Chondrocyte (in vitro differentiated cells): ENCODE measurements at regions not wholly inside any gene's neighbourhood (a gene's known extent, or its start where the extent isn't known, plus 50 kb on each side); places are given as distances from the start of the nearest gene placed in this dataset.

Source experiments
- DNase-seq: peaks from one replicate; pipeline ENCODE4 v3.0.0; 2021; ENCODE audit warnings: mixed read lengths, low spot score
- H3K27ac Mint-ChIP-seq: one replicate; pipeline ENCODE4 v1.8.0; 2021; ENCODE audit warnings: mild to moderate bottlenecking, moderate library complexity, mixed read lengths; ENCODE audit not compliant: unreplicated experiment
- H3K27me3 Mint-ChIP-seq: 2 replicates; pipeline ENCODE4 v1.8.0; 2021; ENCODE audit warnings: low read depth, mixed read lengths
- H3K36me3 Mint-ChIP-seq: 2 replicates; pipeline ENCODE4 v1.8.0; 2021; ENCODE audit warnings: low read depth, mixed read lengths
- H3K4me1 Mint-ChIP-seq: 2 replicates; pipeline ENCODE4 v1.8.0; 2021; ENCODE audit warnings: low read depth, mild to moderate bottlenecking, mixed read lengths
- H3K4me3 Mint-ChIP-seq: one replicate; pipeline ENCODE4 v1.8.0; 2021; ENCODE audit warnings: mild to moderate bottlenecking, moderate library complexity, mixed read lengths; ENCODE audit not compliant: unreplicated experiment
- H3K9me3 Mint-ChIP-seq: 2 replicates; pipeline ENCODE4 v1.8.0; 2021; ENCODE audit warnings: low read depth, mixed read lengths
- CTCF ChIP-seq: fragments of 200-600 bp; sonication (generic); IDR thresholded peaks from 2 replicates; pipeline ENCODE4 v1.5.0; 2021; ENCODE audit warnings: antibody characterized with exemption, mild to moderate bottlenecking, moderate library complexity

- Mint-ChIP-seq H3K27me3 (peaks cover 30% of the 10 kb centered on the region), H3K9me3 (no peaks in the 10 kb centered on the region)
These were observed 263.6 kb upstream of the HES1 start for GRCh38 chr3:193872265-193872753.

DNA sequence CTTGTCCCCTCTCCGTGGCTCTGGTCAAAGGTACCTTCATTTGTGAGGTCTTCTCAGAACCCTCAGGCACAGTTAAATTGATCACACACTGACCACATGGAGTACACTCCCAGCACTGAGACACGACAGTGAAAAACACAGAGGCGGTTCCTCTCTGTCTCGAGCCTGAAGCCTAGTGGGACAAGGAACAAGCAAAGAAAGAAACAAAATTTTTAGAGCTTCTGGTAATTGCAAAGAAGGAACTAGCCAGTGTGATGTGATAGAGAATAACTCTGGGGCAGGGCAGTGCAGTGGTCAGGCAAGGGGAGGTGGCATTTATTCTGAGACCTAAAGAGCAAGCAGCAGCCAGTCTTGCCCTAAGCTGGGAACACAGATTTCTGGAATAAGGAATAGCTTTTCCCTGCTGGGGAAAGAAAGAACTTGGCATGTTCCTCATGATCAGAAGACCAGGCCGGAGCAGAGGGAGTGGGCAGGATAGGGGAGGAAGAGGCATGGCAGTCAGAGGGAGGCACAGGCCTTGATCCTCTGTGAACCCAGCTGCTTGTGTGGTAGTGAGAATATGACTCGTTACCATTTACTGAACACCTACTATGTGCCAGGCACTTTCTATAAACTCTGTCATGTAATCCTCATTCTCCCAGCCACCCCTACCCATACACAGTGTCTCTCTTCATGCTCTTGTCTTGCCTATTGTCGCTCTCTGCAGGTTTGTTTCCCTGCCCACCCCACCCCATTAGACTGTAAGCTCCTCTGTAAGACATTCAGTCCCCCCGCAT is 262.3 kb upstream of the HES1 start:
- H3K36me3 Mint-ChIP-seq: no peaks in the 10 kb centered on the region
- H3K9me3 Mint-ChIP-seq: no peaks in the 10 kb centered on the region
- no peak for TF ChIP-seq CTCF
- peaks cover 40% of the 10 kb centered on the region for H3K4me1 Mint-ChIP-seq
- H3K27me3 Mint-ChIP-seq: peaks cover 38% of the 10 kb centered on the region
- no peak overlapping the region for H3K27ac Mint-ChIP-seq
- DNase-seq: no peak
- H3K4me3 Mint-ChIP-seq: no peak overlapping the region

More at GRCh38 chr3:193872265-193872753, 263.6 kb upstream of the HES1 start:
- H3K36me3 Mint-ChIP-seq: no peaks in the 10 kb centered on the region
- H3K4me1 Mint-ChIP-seq: peaks cover 49% of the 10 kb centered on the region
- DNase-seq: no peak
- H3K4me3 Mint-ChIP-seq: no peak overlapping the region
- no peak for TF ChIP-seq CTCF
- H3K27ac Mint-ChIP-seq: no peak overlapping the region

DNA sequence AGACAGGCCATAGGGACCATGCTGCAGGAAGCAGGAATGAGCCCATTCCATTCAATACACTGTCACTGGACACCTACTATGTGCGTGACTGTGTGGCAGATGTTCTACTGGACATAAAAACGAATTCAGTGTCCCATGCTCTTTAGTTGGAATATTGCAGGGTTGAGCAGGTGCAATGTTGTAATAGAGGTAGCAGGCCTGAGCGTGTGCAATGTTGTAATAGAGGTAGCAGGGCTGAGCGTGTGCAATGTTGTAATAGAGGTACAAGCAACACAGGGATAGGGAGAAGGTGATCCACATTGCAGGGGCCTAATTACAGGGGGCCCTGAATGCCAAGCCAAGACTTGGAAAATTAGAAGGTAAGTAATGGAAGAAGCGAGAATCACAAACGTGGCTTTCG is 261.4 kb upstream of the HES1 start:
- no peak overlapping the region for H3K27ac Mint-ChIP-seq
- no peaks in the 10 kb centered on the region for H3K36me3 Mint-ChIP-seq
- H3K4me3 Mint-ChIP-seq: no peak overlapping the region
- DNase-seq: no peak
- no peaks in the 10 kb centered on the region for H3K9me3 Mint-ChIP-seq
- TF ChIP-seq CTCF: no peak
- peaks cover 45% of the 10 kb centered on the region for H3K27me3 Mint-ChIP-seq
- peaks cover 31% of the 10 kb centered on the region for H3K4me1 Mint-ChIP-seq

GRCh38 chr3:193874997-193875593 is 260.9 kb upstream of the HES1 start:
- DNase-seq: no peak
- TF ChIP-seq CTCF: no peak
- H3K9me3 Mint-ChIP-seq: no peaks in the 10 kb centered on the region
- H3K27ac Mint-ChIP-seq: no peak overlapping the region
- H3K36me3 Mint-ChIP-seq: no peaks in the 10 kb centered on the region
- H3K4me1 Mint-ChIP-seq: peaks cover 25% of the 10 kb centered on the region
- H3K4me3 Mint-ChIP-seq: no peak overlapping the region
- H3K27me3 Mint-ChIP-seq: peaks cover 51% of the 10 kb centered on the region

DNA sequence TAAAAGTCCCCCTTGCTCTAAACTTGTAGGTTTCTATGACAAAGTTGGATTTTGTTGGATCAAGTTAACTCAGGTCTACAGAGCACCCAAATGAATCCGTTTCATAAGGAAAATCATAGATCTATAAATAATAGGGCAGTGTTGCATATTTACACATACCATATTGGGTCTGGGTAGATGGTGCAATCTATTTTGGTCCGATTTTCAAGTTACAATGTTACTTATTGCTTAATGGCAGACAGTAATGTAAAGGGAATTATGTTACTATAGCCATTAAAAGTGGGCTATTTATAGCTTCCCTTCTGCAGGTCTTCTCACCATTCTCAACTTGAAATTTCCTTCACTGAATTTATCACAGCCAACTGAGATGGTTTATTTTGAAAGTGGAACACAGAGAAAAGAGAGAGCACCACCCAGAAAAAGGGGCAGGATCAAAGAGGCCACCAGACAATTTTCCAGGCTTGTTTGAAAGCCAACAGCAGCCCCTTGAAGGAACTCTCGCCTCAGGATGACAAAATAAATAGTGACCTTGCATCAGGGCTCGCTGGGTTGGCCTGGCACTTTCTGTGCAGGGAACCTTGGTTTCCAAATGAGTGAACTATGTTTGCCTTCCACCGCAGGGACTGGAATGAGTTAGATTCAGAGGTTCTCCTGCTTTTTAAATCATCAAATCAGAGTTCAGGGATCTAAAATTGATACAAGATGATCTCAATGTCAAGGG is 260.2 kb upstream of the HES1 start:
- Mint-ChIP-seq H3K4me1 (peaks cover 19% of the 10 kb centered on the region), H3K27ac (no peak overlapping the region), H3K9me3 (no peaks in the 10 kb centered on the region), H3K36me3 (no peaks in the 10 kb centered on the region), H3K4me3 (no peak overlapping the region), H3K27me3 (peaks cover 56% of the 10 kb centered on the region)
- no peak for DNase-seq
- TF ChIP-seq CTCF: no peak
